ENCODE measurements at regions not wholly inside any gene's neighbourhood (a gene's known extent, or its start where the extent isn't known, plus 50 kb on each side); places are given as distances from the start of the nearest gene placed in this dataset.

DNA sequence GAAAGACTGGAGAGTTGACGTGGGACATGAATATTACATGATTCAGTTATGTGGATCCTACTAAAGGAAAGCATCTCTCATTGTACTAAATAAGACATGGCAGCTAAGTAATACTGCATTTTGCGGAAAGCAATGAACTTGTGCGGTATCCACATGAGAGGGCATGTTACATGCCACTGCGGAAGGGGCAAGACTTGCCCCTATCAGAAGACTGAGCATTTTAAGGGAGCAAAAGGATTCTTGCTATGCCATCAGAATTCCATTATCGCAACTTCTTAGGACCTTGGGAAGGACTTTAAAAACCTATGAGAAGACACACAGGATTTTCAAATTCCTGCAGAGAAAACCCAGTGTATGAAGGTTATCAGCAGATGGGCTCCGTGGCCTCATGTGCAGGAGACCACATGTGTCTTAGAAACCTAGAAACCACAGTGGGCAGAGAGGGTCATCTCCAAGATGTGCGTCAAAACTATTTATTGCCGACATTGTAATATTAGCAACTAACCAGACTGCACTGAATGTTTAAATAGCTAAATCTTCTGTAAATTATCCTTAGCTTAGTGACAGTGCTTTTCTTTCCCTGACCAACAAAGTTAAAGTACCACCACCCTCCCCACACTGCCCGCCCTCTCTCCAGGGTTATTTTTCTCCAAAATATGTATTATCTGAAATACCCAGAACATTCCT lies 457.7 kb downstream of the ICE1 start:
- peaks cover 4% of the 10 kb centered on the region for H3K27me3 Mint-ChIP-seq (ENCODE audit: insufficient read depth, low read depth)
- no peaks in the 10 kb centered on the region for H3K36me3 Mint-ChIP-seq
- Histone ChIP-seq H3K27me3 (no peaks in the 10 kb centered on the region), H3K79me2 (ENCODE audit: low read depth) (no peaks in the 10 kb centered on the region), H4K20me1 (ENCODE audit: low read depth) (no peaks in the 10 kb centered on the region), H3K36me3 (no peaks in the 10 kb centered on the region), H3F3A (ENCODE audit: low read depth) (no peaks in the 10 kb centered on the region), H3K4me1 (no peaks in the 10 kb centered on the region), H3K4me2 (no peak overlapping the region), H3K27ac (no peak overlapping the region), H3K9me3 (ENCODE audit: low read depth) (no peaks in the 10 kb centered on the region), H3K4me3 (no peak overlapping the region), H3K9ac (no peak overlapping the region), H2AFZ (replicated peaks) (no peak overlapping the region)
- no peak for TF ChIP-seq EZH2 (IDR thresholded peaks at IDR 0.05)
- TF ChIP-seq, protein P1, sequence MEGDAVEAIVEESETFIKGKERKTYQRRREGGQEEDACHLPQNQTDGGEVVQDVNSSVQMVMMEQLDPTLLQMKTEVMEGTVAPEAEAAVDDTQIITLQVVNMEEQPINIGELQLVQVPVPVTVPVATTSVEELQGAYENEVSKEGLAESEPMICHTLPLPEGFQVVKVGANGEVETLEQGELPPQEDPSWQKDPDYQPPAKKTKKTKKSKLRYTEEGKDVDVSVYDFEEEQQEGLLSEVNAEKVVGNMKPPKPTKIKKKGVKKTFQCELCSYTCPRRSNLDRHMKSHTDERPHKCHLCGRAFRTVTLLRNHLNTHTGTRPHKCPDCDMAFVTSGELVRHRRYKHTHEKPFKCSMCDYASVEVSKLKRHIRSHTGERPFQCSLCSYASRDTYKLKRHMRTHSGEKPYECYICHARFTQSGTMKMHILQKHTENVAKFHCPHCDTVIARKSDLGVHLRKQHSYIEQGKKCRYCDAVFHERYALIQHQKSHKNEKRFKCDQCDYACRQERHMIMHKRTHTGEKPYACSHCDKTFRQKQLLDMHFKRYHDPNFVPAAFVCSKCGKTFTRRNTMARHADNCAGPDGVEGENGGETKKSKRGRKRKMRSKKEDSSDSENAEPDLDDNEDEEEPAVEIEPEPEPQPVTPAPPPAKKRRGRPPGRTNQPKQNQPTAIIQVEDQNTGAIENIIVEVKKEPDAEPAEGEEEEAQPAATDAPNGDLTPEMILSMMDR (IDR thresholded peaks at IDR 0.05), result no peak
- TF ChIP-seq EZH2phosphoT487 (IDR thresholded peaks at IDR 0.05), result no peak
- H3K27ac Mint-ChIP-seq, result no peak overlapping the region
- no peak for DNase-seq (ENCODE audit: low spot score)
- no peaks in the 10 kb centered on the region for H3K9me3 Mint-ChIP-seq
- H3K4me3 Mint-ChIP-seq, result no peak overlapping the region
- peaks cover 4% of the 10 kb centered on the region for H3K4me1 Mint-ChIP-seq

DNA sequence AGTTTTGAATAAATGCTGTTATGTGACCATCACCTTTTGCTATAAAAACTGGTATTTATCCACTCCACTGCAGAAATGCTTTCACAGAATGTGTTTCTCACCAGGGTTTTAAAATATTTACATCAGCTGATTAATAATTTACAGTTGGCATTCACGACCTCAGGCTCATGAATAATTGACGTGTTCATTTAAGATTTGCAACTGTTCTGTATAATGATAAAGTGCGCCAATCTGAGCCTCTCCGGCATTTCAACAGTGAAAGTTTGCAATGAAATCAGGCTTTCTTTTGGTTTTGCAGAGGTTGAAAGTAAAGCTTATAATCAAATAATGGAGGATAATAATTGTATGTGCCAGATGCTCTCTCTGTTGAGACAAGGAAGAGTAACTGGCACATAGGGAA lies 434.9 kb downstream of the ICE1 start:
- no peaks in the 10 kb centered on the region for H3K4me1 Mint-ChIP-seq
- H3K4me3 Mint-ChIP-seq, result no peak overlapping the region
- Histone ChIP-seq H3K27ac (no peak overlapping the region), H3K4me3 (no peak overlapping the region), H3K4me1 (no peaks in the 10 kb centered on the region), H3K79me2 (ENCODE audit: low read depth) (no peaks in the 10 kb centered on the region), H3F3A (ENCODE audit: low read depth) (no peaks in the 10 kb centered on the region), H4K20me1 (ENCODE audit: low read depth) (no peaks in the 10 kb centered on the region), H3K4me2 (no peak overlapping the region), H3K9me3 (ENCODE audit: low read depth) (no peaks in the 10 kb centered on the region), H3K9ac (no peak overlapping the region), H3K36me3 (no peaks in the 10 kb centered on the region), H3K27me3 (no peaks in the 10 kb centered on the region), H2AFZ (replicated peaks) (no peak overlapping the region)
- peaks cover 4% of the 10 kb centered on the region for H3K27me3 Mint-ChIP-seq (ENCODE audit: insufficient read depth, low read depth)
- H3K9me3 Mint-ChIP-seq, result peaks cover 2% of the 10 kb centered on the region
- TF ChIP-seq EZH2phosphoT487 (IDR thresholded peaks at IDR 0.05), result no peak
- TF ChIP-seq, protein P1 (IDR thresholded peaks at IDR 0.05), result no peak
- TF ChIP-seq EZH2 (IDR thresholded peaks at IDR 0.05), result no peak
- no peak overlapping the region for H3K27ac Mint-ChIP-seq
- no peak for DNase-seq (ENCODE audit: low spot score)
- no peaks in the 10 kb centered on the region for H3K36me3 Mint-ChIP-seq

DNA sequence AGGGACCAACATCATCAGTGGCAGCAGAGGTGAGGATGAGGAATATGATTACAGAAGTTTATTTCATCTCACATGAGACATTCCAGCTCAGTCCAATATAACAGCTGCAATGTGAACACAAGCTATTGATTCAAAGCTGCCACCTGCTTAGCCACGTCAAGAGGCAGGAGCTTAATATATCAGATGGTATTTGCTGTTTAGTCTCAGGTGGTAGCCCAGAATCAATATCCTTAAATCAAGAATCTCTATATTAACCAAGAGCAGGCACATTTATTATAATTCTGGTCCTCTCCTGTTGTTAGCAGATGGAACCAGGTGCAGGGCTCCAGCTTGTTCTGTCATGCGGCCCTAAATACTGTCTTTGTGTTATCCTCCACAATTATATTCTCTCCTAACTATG lies 431.6 kb downstream of the ICE1 start:
- H2AFZ ChIP-seq (replicated peaks), result no peak overlapping the region
- Mint-ChIP-seq H3K27me3 (ENCODE audit: insufficient read depth, low read depth) (peaks cover 3% of the 10 kb centered on the region), H3K9me3 (peaks cover 2% of the 10 kb centered on the region), H3K4me3 (no peak overlapping the region), H3K36me3 (no peaks in the 10 kb centered on the region), H3K27ac (no peak overlapping the region), H3K4me1 (no peaks in the 10 kb centered on the region)
- H3K36me3 ChIP-seq, result no peaks in the 10 kb centered on the region
- no peaks in the 10 kb centered on the region for H3K79me2 ChIP-seq (ENCODE audit: low read depth)
- no peaks in the 10 kb centered on the region for H3K9me3 ChIP-seq (ENCODE audit: low read depth)
- H3K4me3 ChIP-seq, result no peak overlapping the region
- H4K20me1 ChIP-seq (ENCODE audit: low read depth), result no peaks in the 10 kb centered on the region
- DNase-seq (ENCODE audit: low spot score), result no peak
- no peak overlapping the region for H3K27ac ChIP-seq
- no peaks in the 10 kb centered on the region for H3F3A ChIP-seq (ENCODE audit: low read depth)
- no peak overlapping the region for H3K4me2 ChIP-seq
- no peak overlapping the region for H3K9ac ChIP-seq
- H3K27me3 ChIP-seq, result no peaks in the 10 kb centered on the region
- TF ChIP-seq EZH2 (IDR thresholded peaks at IDR 0.05), result no peak
- TF ChIP-seq, protein P1 (IDR thresholded peaks at IDR 0.05), result no peak
- TF ChIP-seq EZH2phosphoT487 (IDR thresholded peaks at IDR 0.05), result no peak
- no peaks in the 10 kb centered on the region for H3K4me1 ChIP-seq

Data from neural progenitor cell (in vitro differentiated cells).